DOHH2 (cell line): ENCODE measurements at regions not wholly inside any gene's neighbourhood (a gene's known extent, or its start where the extent isn't known, plus 50 kb on each side); places are given as distances from the start of the nearest gene placed in this dataset.

Experiments used
- H3F3A ChIP-seq: fragments of 200-600 bp; sonication (generic), shearing (Covaris generic); 2 replicates; pipeline ENCODE4 v1.6.0; 2016; ENCODE audit warnings: antibody characterized with exemption, mild to moderate bottlenecking; ENCODE audit not compliant: control insufficient read depth, insufficient read depth
- H3K27ac ChIP-seq: fragments of 200-600 bp; sonication (generic); 2 replicates; pipeline ENCODE4 v1.5.1; 2014; ENCODE audit warnings: low read depth, mild to moderate bottlenecking, low read length, moderate library complexity
- H3K27me3 ChIP-seq: fragments of 200-600 bp; sonication (generic); 2 replicates; pipeline ENCODE4 v1.6.1; 2014; ENCODE audit warnings: mild to moderate bottlenecking, low read length, mixed read lengths; ENCODE audit not compliant: control insufficient read depth
- H3K36me3 ChIP-seq: fragments of 200-600 bp; sonication (generic); 2 replicates; pipeline ENCODE4 v1.6.1; 2014; ENCODE audit warnings: mild to moderate bottlenecking, low read length, moderate library complexity, mixed read lengths; ENCODE audit not compliant: control insufficient read depth
- H3K4me1 ChIP-seq: fragments of 200-600 bp; sonication (generic); 2 replicates; pipeline ENCODE4 v1.6.1; 2014; ENCODE audit warnings: mild to moderate bottlenecking, low read length, mixed read lengths; ENCODE audit not compliant: control insufficient read depth
- H3K4me2 ChIP-seq: fragments of 200-600 bp; sonication (generic); 2 replicates; pipeline ENCODE4 v1.6.0; 2014; ENCODE audit warnings: mild to moderate bottlenecking, low read length, moderate library complexity
- H3K4me3 ChIP-seq: fragments of 200-600 bp; sonication (generic); 2 replicates; pipeline ENCODE4 v1.5.1; 2014; ENCODE audit warnings: mild to moderate bottlenecking, low read length, mixed read lengths
- H3K79me2 ChIP-seq: fragments of 200-600 bp; sonication (generic); 2 replicates; pipeline ENCODE4 v1.6.1; 2014; ENCODE audit warnings: mild to moderate bottlenecking, low read length, mixed read lengths; ENCODE audit not compliant: control insufficient read depth
- H3K9me2 ChIP-seq: fragments of 200-600 bp; sonication (generic); replicated peaks from 2 replicates; pipeline ENCODE4 v1.6.1; 2014; ENCODE audit warnings: mild to moderate bottlenecking, low read length, mixed read lengths; ENCODE audit not compliant: control insufficient read depth
- H3K9me3 ChIP-seq: fragments of 200-600 bp; sonication (generic); 2 replicates; pipeline ENCODE4 v1.6.1; 2014; ENCODE audit warnings: antibody characterized with exemption, low read length, mixed read lengths; ENCODE audit not compliant: control insufficient read depth, insufficient read depth
- H4K20me1 ChIP-seq: fragments of 200-600 bp; sonication (generic); 2 replicates; pipeline ENCODE4 v1.6.0; 2014; ENCODE audit warnings: low read depth, mild to moderate bottlenecking, antibody characterized with exemption, low read length, moderate library complexity; ENCODE audit not compliant: control insufficient read depth, insufficient read depth
- EZH2phosphoT487 ChIP-seq: fragments of 200-600 bp; sonication (generic); IDR thresholded peaks from 2 replicates; pipeline ENCODE4 v1.6.1; 2017; ENCODE audit warnings: borderline replicate concordance, mild to moderate bottlenecking, antibody characterized with exemption, low read length, moderate library complexity, mixed read lengths
- TF ChIP-seq, protein P1 (sequence below): fragments of 200-600 bp; sonication (generic); IDR thresholded peaks from one replicate; pipeline ENCODE4 v1.5.1; 2014; ENCODE audit warnings: antibody characterized with exemption, mild to moderate bottlenecking, low read depth, low read length; ENCODE audit not compliant: poor library complexity, severe bottlenecking

DNA sequence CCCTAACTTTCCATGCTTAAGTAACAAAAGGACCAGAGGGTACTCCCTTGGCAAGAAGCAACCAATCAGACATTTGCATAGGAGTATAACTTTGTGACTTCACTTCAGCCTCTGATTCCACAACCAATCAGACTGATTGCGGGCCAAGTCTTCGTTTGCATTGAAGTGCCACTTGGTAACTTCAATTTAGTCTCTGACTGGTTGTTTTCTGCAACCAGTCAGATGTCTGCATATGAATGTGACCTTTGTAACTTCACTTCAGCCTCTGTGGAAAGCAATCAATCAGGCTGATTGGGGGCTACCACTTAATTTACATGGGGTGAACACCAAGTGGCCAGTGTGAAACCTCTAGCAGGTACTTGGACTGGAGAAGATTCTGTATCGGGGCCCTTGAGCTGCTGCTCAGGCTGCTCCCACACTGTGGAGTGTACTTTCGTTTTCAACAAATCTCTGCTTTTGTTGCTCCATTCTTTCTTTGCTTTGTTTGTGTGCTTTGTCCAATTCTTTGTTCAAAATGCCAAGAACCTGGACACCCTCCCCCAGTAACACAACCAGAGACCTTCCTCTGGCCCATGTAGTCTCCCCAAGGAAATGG is 241.5 kb downstream of the ACKR3 start:
- H3K27ac ChIP-seq = no peak overlapping the region
- no peaks in the 10 kb centered on the region for H3K79me2 ChIP-seq
- H3F3A ChIP-seq = no peaks in the 10 kb centered on the region
- no peaks in the 10 kb centered on the region for H3K4me1 ChIP-seq
- no peaks in the 10 kb centered on the region for H3K27me3 ChIP-seq
- H3K36me3 ChIP-seq = no peaks in the 10 kb centered on the region
- H3K9me3 ChIP-seq = peaks cover 3% of the 10 kb centered on the region; the same call in 1 of the 2 replicates
- H3K9me2 ChIP-seq = no peaks in the 10 kb centered on the region
- H4K20me1 ChIP-seq = no peaks in the 10 kb centered on the region
- no peak overlapping the region for H3K4me3 ChIP-seq
- H3K4me2 ChIP-seq = no peak overlapping the region
- TF ChIP-seq, protein P1, sequence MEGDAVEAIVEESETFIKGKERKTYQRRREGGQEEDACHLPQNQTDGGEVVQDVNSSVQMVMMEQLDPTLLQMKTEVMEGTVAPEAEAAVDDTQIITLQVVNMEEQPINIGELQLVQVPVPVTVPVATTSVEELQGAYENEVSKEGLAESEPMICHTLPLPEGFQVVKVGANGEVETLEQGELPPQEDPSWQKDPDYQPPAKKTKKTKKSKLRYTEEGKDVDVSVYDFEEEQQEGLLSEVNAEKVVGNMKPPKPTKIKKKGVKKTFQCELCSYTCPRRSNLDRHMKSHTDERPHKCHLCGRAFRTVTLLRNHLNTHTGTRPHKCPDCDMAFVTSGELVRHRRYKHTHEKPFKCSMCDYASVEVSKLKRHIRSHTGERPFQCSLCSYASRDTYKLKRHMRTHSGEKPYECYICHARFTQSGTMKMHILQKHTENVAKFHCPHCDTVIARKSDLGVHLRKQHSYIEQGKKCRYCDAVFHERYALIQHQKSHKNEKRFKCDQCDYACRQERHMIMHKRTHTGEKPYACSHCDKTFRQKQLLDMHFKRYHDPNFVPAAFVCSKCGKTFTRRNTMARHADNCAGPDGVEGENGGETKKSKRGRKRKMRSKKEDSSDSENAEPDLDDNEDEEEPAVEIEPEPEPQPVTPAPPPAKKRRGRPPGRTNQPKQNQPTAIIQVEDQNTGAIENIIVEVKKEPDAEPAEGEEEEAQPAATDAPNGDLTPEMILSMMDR = no peak
- no peak for TF ChIP-seq EZH2phosphoT487

DNA sequence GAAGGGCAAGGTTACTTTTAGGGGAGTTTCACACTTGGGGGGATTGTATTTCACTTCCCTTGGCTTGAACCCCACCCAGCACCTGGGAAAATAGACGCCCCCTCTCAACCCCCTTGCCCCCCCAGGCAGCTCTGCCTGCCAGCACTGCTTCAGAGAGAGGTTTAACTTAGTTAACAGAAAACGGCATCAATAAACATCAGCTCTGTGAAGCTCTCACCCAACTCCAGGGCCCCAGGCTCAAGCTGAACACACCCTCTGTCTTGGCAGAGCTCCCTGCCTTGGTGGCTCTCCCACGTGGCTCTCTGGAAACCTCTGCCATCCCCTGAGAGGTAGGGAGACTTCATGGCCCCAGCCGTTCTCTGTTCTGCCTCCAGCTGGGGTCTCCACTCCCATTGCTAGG is 244.1 kb downstream of the ACKR3 start:
- TF ChIP-seq, protein P1 = no peak
- no peak for TF ChIP-seq EZH2phosphoT487
- no peak overlapping the region for H3K4me2 ChIP-seq
- no peaks in the 10 kb centered on the region for H3K36me3 ChIP-seq
- H3K9me2 ChIP-seq = no peaks in the 10 kb centered on the region
- no peak overlapping the region for H3K4me3 ChIP-seq
- no peaks in the 10 kb centered on the region for H3K27me3 ChIP-seq
- H4K20me1 ChIP-seq = no peaks in the 10 kb centered on the region
- no peaks in the 10 kb centered on the region for H3K79me2 ChIP-seq
- H3K27ac ChIP-seq = no peak overlapping the region
- H3K4me1 ChIP-seq = no peaks in the 10 kb centered on the region
- peaks cover 3% of the 10 kb centered on the region; the same call in 1 of the 2 replicates for H3K9me3 ChIP-seq
- H3F3A ChIP-seq = no peaks in the 10 kb centered on the region

DNA sequence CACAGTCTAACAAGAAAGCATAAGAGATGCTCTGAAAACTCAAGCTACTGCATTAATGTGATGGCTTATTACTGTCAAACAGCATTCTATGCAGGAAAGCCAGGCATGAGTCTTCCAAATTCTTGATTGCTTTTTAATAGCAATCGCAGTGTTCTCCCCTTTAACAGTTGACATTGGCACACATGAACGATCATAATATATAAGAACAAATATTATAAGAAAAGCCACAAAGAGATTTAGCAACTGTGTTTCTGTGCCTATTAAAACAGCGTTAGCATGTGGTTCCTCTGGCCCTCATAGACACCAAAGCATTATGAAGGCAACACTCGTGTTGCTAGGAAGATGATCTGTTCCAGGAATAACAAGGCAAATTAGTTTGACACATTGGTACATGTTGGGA is 245.0 kb downstream of the ACKR3 start:
- no peaks in the 10 kb centered on the region for H3K36me3 ChIP-seq
- no peak overlapping the region for H3K4me3 ChIP-seq
- no peaks in the 10 kb centered on the region for H3K79me2 ChIP-seq
- H4K20me1 ChIP-seq = no peaks in the 10 kb centered on the region
- TF ChIP-seq EZH2phosphoT487 = no peak
- TF ChIP-seq, protein P1 = no peak
- no peak overlapping the region for H3K4me2 ChIP-seq
- peaks cover 3% of the 10 kb centered on the region; the same call in 1 of the 2 replicates for H3K9me3 ChIP-seq
- no peaks in the 10 kb centered on the region for H3K4me1 ChIP-seq
- H3K9me2 ChIP-seq = no peaks in the 10 kb centered on the region
- no peaks in the 10 kb centered on the region for H3K27me3 ChIP-seq
- H3F3A ChIP-seq = no peaks in the 10 kb centered on the region
- no peak overlapping the region for H3K27ac ChIP-seq
